Vagina (tissue), 2 donors: ENCODE measurements at regions not wholly inside any gene's neighbourhood (a gene's known extent, or its start where the extent isn't known, plus 50 kb on each side); places are given as distances from the start of the nearest gene placed in this dataset.
"Not testable (repeated sequence)": the region's sequence is repeated elsewhere in the genome, so short reads cannot be mapped to it uniquely, and the experiment has no call there.

Experiments
- DNase-seq, 2 donors: peaks; one replicate each; pipeline ENCODE4 v3.0.0-alpha.2; 2017; ENCODE audit errors: extremely low spot score in 2 of 2
- H3K27ac ChIP-seq: fragments of 200-600 bp; sonication (generic); one replicate; pipeline ENCODE4 v1.5.1; 2019
- H3K27me3 ChIP-seq: fragments of 200-600 bp; sonication (generic); one replicate; pipeline ENCODE4 v1.5.1; 2019
- H3K36me3 ChIP-seq, 2 donors: fragments of 200-600 bp; sonication (generic); one replicate each; pipeline ENCODE4 v1.5.1; 2017 to 2019
- H3K4me1 ChIP-seq: fragments of 200-600 bp; sonication (generic); one replicate; pipeline ENCODE4 v1.5.1; 2019
- H3K4me3 ChIP-seq, 2 donors: fragments of 200-600 bp; sonication (generic); 1 replicate in 1 of 2; 2 replicates in 1 of 2; pipeline ENCODE4 v1.5.1; 2016 to 2019
- H3K9me3 ChIP-seq: fragments of 200-600 bp; sonication (generic); one replicate; pipeline ENCODE4 v1.5.1; 2019
- POLR2A ChIP-seq, 2 donors: fragments of 450-650 bp; IDR thresholded peaks; one replicate each; pipeline ENCODE4 v1.6.1; 2017; ENCODE audit warnings: antibody characterized with exemption in 2 of 2, mild to moderate bottlenecking in 2 of 2, moderate library complexity in 2 of 2
- POLR2AphosphoS5 ChIP-seq, 2 donors: sonication (generic); formaldehyde crosslinking; IDR thresholded peaks; one replicate each; pipeline ENCODE4 v1.9.0; 2017; ENCODE audit warnings: antibody characterized with exemption in 2 of 2, mild to moderate bottlenecking in 2 of 2, low read depth in 1 of 2; ENCODE audit not compliant: insufficient read depth in 1 of 2
- intact Hi-C: fragments of 100-400 bp; cut with DNase I; formaldehyde crosslinking; loops from one replicate; pipeline ENCODE4 v1.15.1; 2023
- TF ChIP-seq, protein P1 (sequence below), 3 experiments: fragments of 450-650 bp in 2 of 3; fragments of 200-600 bp in 1 of 3; sonication (generic) in 1 of 3; IDR thresholded peaks; one replicate each; pipeline ENCODE4 v1.5.1; 2017 to 2019; ENCODE audit warnings: antibody characterized with exemption in 3 of 3, mild to moderate bottlenecking in 2 of 3, moderate library complexity in 2 of 3

DNA sequence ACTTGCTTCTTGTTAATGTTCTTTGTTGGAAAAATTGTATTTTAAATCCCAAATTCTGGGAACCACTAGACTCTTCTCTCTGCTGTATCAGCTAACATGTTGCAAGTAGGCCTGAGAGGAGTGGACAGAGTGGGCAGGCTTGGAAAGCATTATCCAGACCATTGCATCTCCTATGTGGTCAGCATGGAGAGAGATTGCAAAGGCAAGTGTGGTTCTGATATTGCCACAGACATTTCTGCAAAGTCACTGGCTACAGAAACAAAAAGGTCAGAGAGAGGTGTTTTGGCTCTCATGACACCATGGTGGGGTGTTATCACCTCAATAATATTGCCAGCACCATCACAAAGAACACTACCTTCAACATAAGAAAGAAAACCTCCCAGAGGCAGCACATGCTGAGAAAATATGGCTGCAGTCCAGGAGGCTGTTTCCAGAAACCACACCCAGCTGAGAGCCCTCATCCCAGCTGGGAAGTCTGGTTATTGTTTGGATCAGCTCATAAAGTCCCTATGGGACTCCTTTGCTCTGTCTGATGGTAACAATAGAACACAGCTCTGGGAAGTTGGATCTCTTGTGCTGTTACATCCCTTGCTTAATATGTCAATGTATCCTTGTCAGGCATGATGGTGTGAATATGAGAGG is 78.2 kb upstream of the TBX18 start:
- Histone ChIP-seq H3K27ac (no peak overlapping the region), H3K36me3 (no peaks in the 10 kb centered on the region), H3K27me3 (no peaks in the 10 kb centered on the region), H3K4me1 (no peaks in the 10 kb centered on the region), H3K4me3 (no peak overlapping the region), H3K9me3 (no peaks in the 10 kb centered on the region)
- intact Hi-C loops = no loop called here
- TF ChIP-seq POLR2AphosphoS5 (IDR thresholded peaks at IDR 0.05; ENCODE audit: insufficient read depth in 1 of 2, low read depth in 1 of 2) (no peak), POLR2A (IDR thresholded peaks at IDR 0.05) (no peak)
- TF ChIP-seq, protein P1, sequence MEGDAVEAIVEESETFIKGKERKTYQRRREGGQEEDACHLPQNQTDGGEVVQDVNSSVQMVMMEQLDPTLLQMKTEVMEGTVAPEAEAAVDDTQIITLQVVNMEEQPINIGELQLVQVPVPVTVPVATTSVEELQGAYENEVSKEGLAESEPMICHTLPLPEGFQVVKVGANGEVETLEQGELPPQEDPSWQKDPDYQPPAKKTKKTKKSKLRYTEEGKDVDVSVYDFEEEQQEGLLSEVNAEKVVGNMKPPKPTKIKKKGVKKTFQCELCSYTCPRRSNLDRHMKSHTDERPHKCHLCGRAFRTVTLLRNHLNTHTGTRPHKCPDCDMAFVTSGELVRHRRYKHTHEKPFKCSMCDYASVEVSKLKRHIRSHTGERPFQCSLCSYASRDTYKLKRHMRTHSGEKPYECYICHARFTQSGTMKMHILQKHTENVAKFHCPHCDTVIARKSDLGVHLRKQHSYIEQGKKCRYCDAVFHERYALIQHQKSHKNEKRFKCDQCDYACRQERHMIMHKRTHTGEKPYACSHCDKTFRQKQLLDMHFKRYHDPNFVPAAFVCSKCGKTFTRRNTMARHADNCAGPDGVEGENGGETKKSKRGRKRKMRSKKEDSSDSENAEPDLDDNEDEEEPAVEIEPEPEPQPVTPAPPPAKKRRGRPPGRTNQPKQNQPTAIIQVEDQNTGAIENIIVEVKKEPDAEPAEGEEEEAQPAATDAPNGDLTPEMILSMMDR (IDR thresholded peaks at IDR 0.05) = no peak
- no peak for DNase-seq

DNA sequence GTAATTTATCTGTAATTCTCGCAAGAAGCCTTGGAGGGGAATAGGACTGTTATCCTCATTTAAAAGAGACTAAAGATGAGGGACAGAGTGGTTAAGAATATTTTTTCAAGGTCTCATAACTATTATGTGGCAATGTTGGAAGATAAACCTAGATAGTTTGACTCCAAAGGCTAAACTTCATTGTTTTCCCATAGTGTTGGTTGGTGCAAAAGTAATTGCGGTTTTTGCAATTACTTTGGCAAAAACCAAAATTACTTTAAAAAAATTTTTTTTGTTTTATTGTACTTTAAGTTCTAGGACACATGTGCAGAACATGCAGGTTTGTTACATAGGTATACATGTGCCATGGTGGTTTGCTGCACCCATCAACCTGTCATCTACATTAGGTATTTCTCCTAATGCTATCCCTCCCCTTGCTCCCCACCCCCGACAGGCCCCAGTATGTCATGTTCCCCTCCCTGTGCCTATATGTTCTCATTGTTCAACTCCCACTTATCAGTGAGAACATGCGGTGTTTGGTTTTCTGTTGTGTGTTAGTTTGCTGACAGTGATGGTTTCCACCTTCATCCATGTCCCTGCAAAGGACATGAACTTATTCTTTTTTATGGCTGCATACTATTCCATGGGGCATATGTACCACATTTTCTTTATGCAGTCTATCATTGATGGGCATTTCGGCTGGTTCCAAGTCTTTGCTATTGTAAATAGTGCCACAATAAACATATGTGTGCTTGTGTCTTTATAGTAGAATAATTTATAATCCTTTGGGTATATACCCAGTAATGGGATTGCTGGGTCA is 72.9 kb upstream of the TBX18 start:
- H3K4me3 ChIP-seq = not testable (repeated sequence)

DNA sequence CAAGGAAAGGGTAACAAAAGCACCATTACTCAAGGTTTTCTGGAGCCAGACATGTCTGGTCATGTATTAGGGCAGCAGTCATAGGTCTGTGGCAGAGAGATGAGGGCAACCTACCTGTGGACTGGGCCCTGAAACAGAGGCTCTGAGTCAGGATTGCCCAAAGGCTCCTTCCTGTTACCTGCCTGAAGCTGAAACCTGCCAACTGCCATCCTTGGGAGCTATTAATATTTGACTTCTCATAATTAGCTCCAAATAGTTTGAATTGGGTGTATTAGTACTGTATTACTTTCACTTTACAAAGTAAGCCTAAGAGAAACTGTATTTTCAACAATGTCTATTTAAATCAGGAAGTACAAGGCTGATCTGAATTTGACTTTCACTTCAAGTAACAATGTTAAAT is 72.0 kb upstream of the TBX18 start:
- TF ChIP-seq POLR2A (IDR thresholded peaks at IDR 0.05) = no peak
- TF ChIP-seq, protein P1 (IDR thresholded peaks at IDR 0.05) = no peak
- TF ChIP-seq POLR2AphosphoS5 (IDR thresholded peaks at IDR 0.05; ENCODE audit: insufficient read depth in 1 of 2, low read depth in 1 of 2) = no peak
- DNase-seq = no peak
- no peak overlapping the region for H3K4me3 ChIP-seq
- H3K36me3 ChIP-seq = no peaks in the 10 kb centered on the region
- intact Hi-C loops = no loop called here
- no peaks in the 10 kb centered on the region for H3K9me3 ChIP-seq
- no peaks in the 10 kb centered on the region for H3K4me1 ChIP-seq
- no peak overlapping the region for H3K27ac ChIP-seq
- no peaks in the 10 kb centered on the region for H3K27me3 ChIP-seq

More for the DNA sequence above, 72.9 kb upstream of the TBX18 start:
- DNase-seq, H3K27ac ChIP-seq, H3K27me3 ChIP-seq, H3K9me3 ChIP-seq, intact Hi-C loops, H3K4me1 ChIP-seq, H3K36me3 ChIP-seq: not testable (repeated sequence)

DNA sequence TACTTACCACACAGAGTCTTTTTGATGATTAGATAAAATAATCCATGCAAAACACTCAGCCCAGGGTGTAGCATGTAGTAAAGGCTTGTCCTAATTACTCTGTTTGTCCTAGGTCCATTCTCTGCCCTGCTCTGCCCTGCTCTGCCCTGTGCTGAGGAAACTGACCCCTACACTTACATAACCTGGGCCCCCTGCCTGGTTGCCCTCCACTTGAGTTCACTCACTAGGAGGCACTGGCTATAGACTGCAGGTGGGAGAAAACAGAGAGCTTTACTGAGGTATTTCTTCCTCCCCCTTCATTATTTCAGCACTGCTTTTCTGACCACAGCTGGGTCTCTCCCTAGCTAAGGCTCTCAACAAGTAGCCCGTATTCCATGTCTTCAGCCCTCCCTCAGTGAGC is 70.9 kb upstream of the TBX18 start:
- intact Hi-C loops = no loop called here
- no peak overlapping the region for H3K4me3 ChIP-seq
- TF ChIP-seq POLR2A (IDR thresholded peaks at IDR 0.05) (no peak), POLR2AphosphoS5 (IDR thresholded peaks at IDR 0.05; ENCODE audit: insufficient read depth in 1 of 2, low read depth in 1 of 2) (no peak)
- TF ChIP-seq, protein P1 (IDR thresholded peaks at IDR 0.05) = no peak

DNA sequence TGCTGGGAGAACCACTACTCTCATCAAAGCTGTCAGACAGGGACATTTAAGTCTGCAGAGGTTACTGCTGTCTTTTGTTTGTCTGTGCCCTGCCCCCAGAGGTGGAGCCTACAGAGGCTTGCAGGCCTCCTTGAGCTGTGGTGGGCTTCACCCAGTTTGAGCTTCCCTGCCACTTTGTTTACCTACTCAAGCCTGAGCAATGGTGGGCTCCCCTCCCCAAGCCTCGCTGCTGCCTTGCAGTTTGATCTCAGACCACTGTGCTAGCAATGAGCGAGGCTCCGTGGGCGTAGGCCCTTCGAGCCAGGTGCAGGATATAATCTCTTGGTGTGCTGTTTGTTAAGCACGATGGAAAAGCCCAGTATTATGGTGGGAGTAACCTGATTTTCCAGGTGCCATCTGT is 67.5 kb upstream of the TBX18 start:
- H3K4me1 ChIP-seq, H3K36me3 ChIP-seq, intact Hi-C loops, H3K4me3 ChIP-seq, H3K27me3 ChIP-seq, H3K27ac ChIP-seq, DNase-seq, H3K9me3 ChIP-seq: not testable (repeated sequence)

More for the DNA sequence above, 70.9 kb upstream of the TBX18 start:
- H3K27me3 ChIP-seq = no peaks in the 10 kb centered on the region
- no peaks in the 10 kb centered on the region for H3K9me3 ChIP-seq
- no peaks in the 10 kb centered on the region for H3K4me1 ChIP-seq
- no peaks in the 10 kb centered on the region for H3K36me3 ChIP-seq
- H3K27ac ChIP-seq = no peak overlapping the region
- DNase-seq = no peak

DNA sequence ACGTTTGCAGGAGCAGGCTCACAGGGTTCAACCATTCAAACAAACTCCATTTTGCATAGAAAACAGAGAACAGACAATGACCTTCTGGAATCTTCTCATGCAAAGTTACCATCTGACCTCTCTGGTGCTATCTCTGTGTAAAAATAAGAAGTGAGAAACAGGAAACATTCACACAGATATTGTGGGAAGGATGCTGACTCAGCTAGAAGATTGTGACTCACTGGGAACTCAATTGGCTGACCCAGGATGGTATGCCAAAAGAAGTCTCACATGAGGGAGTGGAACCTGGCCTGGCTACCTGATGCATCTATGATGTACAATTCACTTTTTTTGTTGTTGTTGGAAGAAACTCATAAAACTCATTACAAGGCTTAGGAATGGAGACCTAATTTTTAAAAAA is 61.1 kb upstream of the TBX18 start:
- Histone ChIP-seq H3K27me3 (no peaks in the 10 kb centered on the region), H3K9me3 (no peaks in the 10 kb centered on the region), H3K27ac (no peak overlapping the region), H3K4me1 (no peaks in the 10 kb centered on the region), H3K4me3 (no peak overlapping the region), H3K36me3 (no peaks in the 10 kb centered on the region)
- DNase-seq = no peak
- TF ChIP-seq, protein P1 (IDR thresholded peaks at IDR 0.05) = no peak
- TF ChIP-seq POLR2AphosphoS5 (IDR thresholded peaks at IDR 0.05; ENCODE audit: insufficient read depth in 1 of 2, low read depth in 1 of 2) = no peak
- no peak for TF ChIP-seq POLR2A (IDR thresholded peaks at IDR 0.05)
- intact Hi-C loops = no loop called here

DNA sequence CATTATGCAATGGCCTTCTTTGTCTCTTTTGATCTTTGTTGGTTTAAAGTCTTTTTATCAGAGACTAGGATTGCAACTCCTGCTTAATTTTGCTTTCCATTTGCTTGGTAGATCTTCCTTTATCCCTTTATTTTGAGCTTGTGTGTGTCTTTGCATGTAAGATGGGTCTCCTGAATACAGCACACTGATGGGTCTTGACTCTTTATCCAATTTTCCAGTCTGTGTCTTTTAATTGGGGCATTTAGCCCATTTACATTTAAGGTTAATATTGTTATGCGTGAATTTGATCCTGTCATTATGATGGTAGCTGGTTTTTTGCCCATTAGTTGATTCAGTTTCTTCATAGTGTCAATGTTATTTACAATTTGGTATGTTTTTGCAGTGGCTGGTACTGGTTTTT is 56.9 kb upstream of the TBX18 start:
- DNase-seq, H3K36me3 ChIP-seq, intact Hi-C loops, H3K4me3 ChIP-seq, H3K27ac ChIP-seq, H3K27me3 ChIP-seq, H3K9me3 ChIP-seq, H3K4me1 ChIP-seq: not testable (repeated sequence)
